Upper lobe of left lung (tissue), 4 donors: ENCODE measurements at regions not wholly inside any gene's neighbourhood (a gene's known extent, or its start where the extent isn't known, plus 50 kb on each side); places are given as distances from the start of the nearest gene placed in this dataset.

Source experiments
- POLR2A ChIP-seq, 4 donors: fragments of 450-650 bp; IDR thresholded peaks; one replicate each; pipeline ENCODE4 v1.5.1; 2016 to 2017; ENCODE audit warnings: antibody characterized with exemption in 4 of 4, mild to moderate bottlenecking in 2 of 4
- POLR2AphosphoS5 ChIP-seq, 2 donors: sonication (generic); formaldehyde crosslinking; IDR thresholded peaks; one replicate each; pipeline ENCODE4 v1.5.1; 2017; ENCODE audit warnings: antibody characterized with exemption in 2 of 2
- TF ChIP-seq, protein P1 (sequence below), 6 experiments: fragments of 450-650 bp in 4 of 6; fragments of 200-600 bp in 2 of 6; sonication (generic) in 2 of 6; IDR thresholded peaks; one replicate each; pipeline ENCODE4 v1.5.1; 2016 to 2019; ENCODE audit warnings: antibody characterized with exemption in 6 of 6

DNA sequence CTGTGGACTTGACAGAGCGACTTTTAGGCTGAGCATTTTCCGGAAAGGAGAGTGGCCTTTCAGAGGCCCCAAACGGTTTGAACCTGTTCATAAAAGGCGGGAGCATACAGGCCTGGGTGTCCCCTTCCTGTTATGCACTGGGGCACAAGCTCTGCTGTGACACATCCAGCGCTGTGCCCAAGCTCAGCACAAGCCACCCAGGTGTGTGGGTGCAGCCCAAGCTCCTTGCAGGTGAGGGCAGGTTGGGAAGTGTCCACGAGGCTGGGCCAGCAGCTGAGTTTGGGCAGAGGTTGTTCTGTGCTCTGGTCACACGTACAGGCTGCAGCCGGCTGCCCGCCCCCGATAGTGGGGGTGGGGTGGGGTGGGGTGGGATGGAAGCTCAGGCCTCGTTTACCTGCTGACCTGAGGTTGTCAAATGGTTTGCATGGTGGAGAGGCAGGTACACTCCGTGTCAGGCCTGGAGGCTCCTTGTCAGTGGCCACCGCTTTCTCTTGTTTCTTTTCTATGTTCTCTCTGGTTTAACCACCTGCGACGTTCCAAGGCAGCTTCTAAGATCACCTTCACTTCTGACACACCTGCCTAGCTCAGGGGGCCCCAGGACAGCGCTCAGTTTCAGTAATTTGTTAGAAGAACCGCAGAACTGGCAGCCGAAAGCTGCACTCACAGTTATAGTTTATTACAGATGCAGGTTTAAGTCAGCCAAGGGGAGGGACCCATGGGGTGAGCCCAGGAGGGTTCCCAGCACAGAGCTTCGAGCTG, 194.7 kb upstream of the CIBAR2 start:
- TF ChIP-seq, protein P1, sequence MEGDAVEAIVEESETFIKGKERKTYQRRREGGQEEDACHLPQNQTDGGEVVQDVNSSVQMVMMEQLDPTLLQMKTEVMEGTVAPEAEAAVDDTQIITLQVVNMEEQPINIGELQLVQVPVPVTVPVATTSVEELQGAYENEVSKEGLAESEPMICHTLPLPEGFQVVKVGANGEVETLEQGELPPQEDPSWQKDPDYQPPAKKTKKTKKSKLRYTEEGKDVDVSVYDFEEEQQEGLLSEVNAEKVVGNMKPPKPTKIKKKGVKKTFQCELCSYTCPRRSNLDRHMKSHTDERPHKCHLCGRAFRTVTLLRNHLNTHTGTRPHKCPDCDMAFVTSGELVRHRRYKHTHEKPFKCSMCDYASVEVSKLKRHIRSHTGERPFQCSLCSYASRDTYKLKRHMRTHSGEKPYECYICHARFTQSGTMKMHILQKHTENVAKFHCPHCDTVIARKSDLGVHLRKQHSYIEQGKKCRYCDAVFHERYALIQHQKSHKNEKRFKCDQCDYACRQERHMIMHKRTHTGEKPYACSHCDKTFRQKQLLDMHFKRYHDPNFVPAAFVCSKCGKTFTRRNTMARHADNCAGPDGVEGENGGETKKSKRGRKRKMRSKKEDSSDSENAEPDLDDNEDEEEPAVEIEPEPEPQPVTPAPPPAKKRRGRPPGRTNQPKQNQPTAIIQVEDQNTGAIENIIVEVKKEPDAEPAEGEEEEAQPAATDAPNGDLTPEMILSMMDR (IDR thresholded peaks at IDR 0.05), result no peak
- TF ChIP-seq POLR2A (IDR thresholded peaks at IDR 0.05), result no peak
- TF ChIP-seq POLR2AphosphoS5 (IDR thresholded peaks at IDR 0.05), result no peak
